ENCODE measurements at regions not wholly inside any gene's neighbourhood (a gene's known extent, or its start where the extent isn't known, plus 50 kb on each side); places are given as distances from the start of the nearest gene placed in this dataset.
"Not testable (repeated sequence)": the region's sequence is repeated elsewhere in the genome, so short reads cannot be mapped to it uniquely, and the experiment has no call there.

DNA sequence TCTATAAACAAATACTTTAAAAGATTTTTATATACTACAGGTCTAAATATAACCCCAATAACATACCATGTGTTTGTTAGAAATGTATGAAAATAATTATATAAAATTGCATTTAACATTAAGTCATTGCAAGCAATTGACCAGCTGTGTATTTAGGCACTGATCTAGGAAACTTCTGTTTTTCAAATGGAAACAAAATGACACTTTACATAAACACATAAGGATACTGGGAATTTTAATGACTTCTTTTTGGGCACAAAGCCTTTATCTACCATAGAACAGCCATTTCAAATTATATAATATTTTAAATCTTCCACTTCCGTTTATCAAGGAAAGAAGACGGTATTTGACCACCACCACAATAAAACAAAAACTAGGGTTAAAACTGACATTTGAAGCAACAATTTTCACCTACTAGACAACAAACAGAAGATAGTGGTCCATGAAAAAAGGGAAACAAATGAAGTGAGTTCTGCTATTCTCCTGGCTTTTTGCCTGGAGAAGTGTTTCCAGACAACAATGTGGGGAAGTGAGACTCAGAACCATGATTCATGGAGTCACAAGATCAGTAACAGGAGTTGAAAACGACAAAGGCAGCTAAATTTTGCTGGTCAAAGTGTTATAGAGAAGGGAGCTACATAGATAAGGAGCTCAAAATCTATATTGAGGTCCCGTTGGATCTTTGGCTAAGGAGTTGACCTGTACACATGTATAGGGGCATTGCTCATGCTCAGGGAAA, 475.1 kb downstream of the TRHDE start:
- H3K4me3 ChIP-seq (ENCODE audit: low read length in 2 of 2), result no peak overlapping the region
- no peaks in the 10 kb centered on the region for H3K36me3 ChIP-seq (ENCODE audit: insufficient read depth, low read length)
- H3K27me3 Mint-ChIP-seq, result no peaks in the 10 kb centered on the region
- no peaks in the 10 kb centered on the region for H3K4me1 ChIP-seq (ENCODE audit: insufficient read depth, low read length)
- peaks cover 0 to 17% (median 12%) of the 10 kb centered on the region in 8 donors for H3K9me3 Mint-ChIP-seq
- H3K27me3 ChIP-seq (ENCODE audit: insufficient read depth, low read length), result no peaks in the 10 kb centered on the region
- H3K27ac ChIP-seq (ENCODE audit: low read depth, low read length), result no peak overlapping the region
- H3K9me3 ChIP-seq (ENCODE audit: control insufficient read depth in 1 of 2, low read length in 2 of 2), result no peaks in the 10 kb centered on the region
- no peaks in the 10 kb centered on the region for H3K36me3 Mint-ChIP-seq
- no peak for DNase-seq
- POLR2A ChIA-PET (ENCODE audit: partially characterized antibody), result no interaction called here
- H3K4me1 Mint-ChIP-seq, result no peaks in the 10 kb centered on the region
- no peak overlapping the region for H3K27ac Mint-ChIP-seq
- intact Hi-C loops (cut with micrococcal nuclease), result no loop called here
- CTCF ChIA-PET (ENCODE audit: partially characterized antibody), result no interaction called here
- no peak overlapping the region for H3K4me3 Mint-ChIP-seq

DNA sequence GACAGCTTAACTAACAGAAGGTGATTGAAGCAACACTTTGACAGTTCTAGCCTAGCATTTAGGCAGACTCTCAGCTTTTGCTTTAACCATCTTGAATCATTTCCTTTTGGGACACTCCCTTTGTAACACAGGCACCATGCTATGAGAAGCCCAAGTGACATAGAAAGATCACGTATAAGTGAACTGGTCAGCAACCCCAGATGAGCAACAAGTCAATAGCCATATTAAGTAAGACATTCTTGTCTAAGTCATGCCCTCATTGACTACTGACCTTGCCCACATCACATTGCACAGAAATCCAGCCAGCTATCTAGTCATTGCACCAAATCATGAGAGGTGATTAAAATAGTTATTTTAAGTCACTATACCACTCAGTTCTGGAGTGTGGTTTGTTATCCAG, 476.8 kb downstream of the TRHDE start:
- DNase-seq, result no peak

GRCh38 chr12:72753571-72753970, 481.4 kb downstream of the TRHDE start:
- POLR2A ChIA-PET (ENCODE audit: partially characterized antibody), result no interaction called here
- Mint-ChIP-seq H3K4me1 (no peaks in the 10 kb centered on the region), H3K27me3 (no peaks in the 10 kb centered on the region)

More for the DNA sequence above, 476.8 kb downstream of the TRHDE start:
- intact Hi-C loops (cut with micrococcal nuclease), result no loop called here
- H3K27me3 Mint-ChIP-seq, result no peaks in the 10 kb centered on the region
- Histone ChIP-seq H3K27ac (ENCODE audit: low read depth, low read length) (no peak overlapping the region), H3K4me3 (ENCODE audit: low read length in 2 of 2) (no peak overlapping the region), H3K36me3 (ENCODE audit: insufficient read depth, low read length) (no peaks in the 10 kb centered on the region), H3K4me1 (ENCODE audit: insufficient read depth, low read length) (no peaks in the 10 kb centered on the region), H3K9me3 (ENCODE audit: control insufficient read depth in 1 of 2, low read length in 2 of 2) (no peaks in the 10 kb centered on the region), H3K27me3 (ENCODE audit: insufficient read depth, low read length) (no peaks in the 10 kb centered on the region)
- H3K4me3 Mint-ChIP-seq, result no peak overlapping the region
- ChIA-PET CTCF (ENCODE audit: partially characterized antibody) (no interaction called here), POLR2A (ENCODE audit: partially characterized antibody) (no interaction called here)
- no peaks in the 10 kb centered on the region for H3K4me1 Mint-ChIP-seq
- peaks cover 0 to 5% (median 3%) of the 10 kb centered on the region in 8 donors for H3K9me3 Mint-ChIP-seq
- no peak overlapping the region for H3K27ac Mint-ChIP-seq
- H3K36me3 Mint-ChIP-seq, result no peaks in the 10 kb centered on the region

GRCh38 chr12:72754026-72754425, 481.9 kb downstream of the TRHDE start:
- intact Hi-C loops (cut with micrococcal nuclease); H3K9me3 ChIP-seq (ENCODE audit: control insufficient read depth in 1 of 2, low read length in 2 of 2); H3K27me3 ChIP-seq (ENCODE audit: insufficient read depth, low read length); CTCF ChIA-PET (ENCODE audit: partially characterized antibody); DNase-seq; H3K4me1 ChIP-seq (ENCODE audit: insufficient read depth, low read length); H3K4me3 Mint-ChIP-seq; H3K27me3 Mint-ChIP-seq; H3K4me1 Mint-ChIP-seq; H3K36me3 Mint-ChIP-seq; H3K27ac Mint-ChIP-seq; H3K27ac ChIP-seq (ENCODE audit: low read depth, low read length); H3K36me3 ChIP-seq (ENCODE audit: insufficient read depth, low read length); H3K4me3 ChIP-seq (ENCODE audit: low read length in 2 of 2); POLR2A ChIA-PET (ENCODE audit: partially characterized antibody): not testable (repeated sequence)
- peaks cover 2 to 30% (median 14%) of the 10 kb centered on the region in 8 donors for H3K9me3 Mint-ChIP-seq

More at GRCh38 chr12:72753571-72753970, 481.4 kb downstream of the TRHDE start:
- CTCF ChIA-PET (ENCODE audit: partially characterized antibody), result no interaction called here
- Mint-ChIP-seq H3K36me3 (no peaks in the 10 kb centered on the region), H3K27ac (no peak overlapping the region), H3K4me3 (no peak overlapping the region), H3K9me3 (peaks cover 2 to 27% (median 12%) of the 10 kb centered on the region in 8 donors)
- Histone ChIP-seq H3K27me3 (ENCODE audit: insufficient read depth, low read length) (no peaks in the 10 kb centered on the region), H3K27ac (ENCODE audit: low read depth, low read length) (no peak overlapping the region), H3K36me3 (ENCODE audit: insufficient read depth, low read length) (no peaks in the 10 kb centered on the region), H3K4me3 (ENCODE audit: low read length in 2 of 2) (no peak overlapping the region), H3K9me3 (ENCODE audit: control insufficient read depth in 1 of 2, low read length in 2 of 2) (peaks cover 0 to 4% of the 10 kb centered on the region in 2 donors), H3K4me1 (ENCODE audit: insufficient read depth, low read length) (no peaks in the 10 kb centered on the region)
- DNase-seq, result no peak
- intact Hi-C loops (cut with micrococcal nuclease), result no loop called here

- Mint-ChIP-seq H3K27me3 (no peaks in the 10 kb centered on the region), H3K9me3 (peaks cover 0 to 7% (median 3%) of the 10 kb centered on the region in 8 donors), H3K36me3 (no peaks in the 10 kb centered on the region), H3K4me3 (no peak overlapping the region), H3K27ac (no peak overlapping the region), H3K4me1 (no peaks in the 10 kb centered on the region)
- DNase-seq, result no peak
- intact Hi-C loops (cut with micrococcal nuclease), result no loop called here
- ChIA-PET CTCF (ENCODE audit: partially characterized antibody) (no interaction called here), POLR2A (ENCODE audit: partially characterized antibody) (no interaction called here)
- no peaks in the 10 kb centered on the region for H3K9me3 ChIP-seq (ENCODE audit: control insufficient read depth in 1 of 2, low read length in 2 of 2)
- H3K27me3 ChIP-seq (ENCODE audit: insufficient read depth, low read length), result no peaks in the 10 kb centered on the region
- H3K4me1 ChIP-seq (ENCODE audit: insufficient read depth, low read length), result no peaks in the 10 kb centered on the region
- H3K27ac ChIP-seq (ENCODE audit: low read depth, low read length), result no peak overlapping the region
- no peaks in the 10 kb centered on the region for H3K36me3 ChIP-seq (ENCODE audit: insufficient read depth, low read length)
- H3K4me3 ChIP-seq (ENCODE audit: low read length in 2 of 2), result no peak overlapping the region
Observed at GRCh38 chr12:72766517-72766916, 494.3 kb downstream of the TRHDE start.

DNA sequence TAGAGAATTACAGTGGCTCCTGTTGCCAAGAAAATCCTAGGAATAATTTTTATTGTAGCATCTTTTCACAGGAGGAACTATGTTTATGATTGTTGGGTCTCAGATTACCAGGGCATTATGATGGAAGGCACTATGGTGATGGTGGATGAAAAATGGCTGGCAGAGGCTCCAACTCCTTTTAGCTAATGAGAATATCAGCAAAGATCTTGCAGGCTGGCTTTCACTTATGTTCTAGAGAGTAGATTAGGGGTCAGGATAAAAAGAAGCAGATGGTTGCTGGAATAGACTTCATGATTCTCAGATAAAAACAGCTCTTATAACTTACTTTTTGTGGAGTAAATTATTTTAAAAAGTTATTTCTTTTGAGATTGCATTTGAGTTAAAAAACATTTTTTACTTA, 501.9 kb downstream of the TRHDE start:
- no peaks in the 10 kb centered on the region for H3K36me3 ChIP-seq (ENCODE audit: insufficient read depth, low read length)
- H3K27ac ChIP-seq (ENCODE audit: low read depth, low read length), result no peak overlapping the region
- no peak overlapping the region for H3K4me3 ChIP-seq (ENCODE audit: low read length in 2 of 2)
- H3K9me3 ChIP-seq (ENCODE audit: control insufficient read depth in 1 of 2, low read length in 2 of 2), result no peaks in the 10 kb centered on the region
- H3K4me1 ChIP-seq (ENCODE audit: insufficient read depth, low read length), result no peaks in the 10 kb centered on the region
- no peaks in the 10 kb centered on the region for H3K36me3 Mint-ChIP-seq
- no peak overlapping the region for H3K27ac Mint-ChIP-seq
- ChIA-PET POLR2A (ENCODE audit: partially characterized antibody) (no interaction called here), CTCF (ENCODE audit: partially characterized antibody) (no interaction called here)
- DNase-seq, result no peak
- H3K4me1 Mint-ChIP-seq, result no peaks in the 10 kb centered on the region
- peaks cover 0 to 4% (median 2%) of the 10 kb centered on the region in 8 donors for H3K9me3 Mint-ChIP-seq
- H3K27me3 Mint-ChIP-seq, result no peaks in the 10 kb centered on the region
- intact Hi-C loops (cut with micrococcal nuclease), result no loop called here
- H3K27me3 ChIP-seq (ENCODE audit: insufficient read depth, low read length), result no peaks in the 10 kb centered on the region
- no peak overlapping the region for H3K4me3 Mint-ChIP-seq

GRCh38 chr12:72777806-72778205, 505.6 kb downstream of the TRHDE start:
- Histone ChIP-seq H3K27me3 (ENCODE audit: insufficient read depth, low read length) (no peaks in the 10 kb centered on the region), H3K9me3 (ENCODE audit: control insufficient read depth in 1 of 2, low read length in 2 of 2) (no peaks in the 10 kb centered on the region), H3K4me1 (ENCODE audit: insufficient read depth, low read length) (no peaks in the 10 kb centered on the region), H3K27ac (ENCODE audit: low read depth, low read length) (no peak overlapping the region), H3K4me3 (ENCODE audit: low read length in 2 of 2) (no peak overlapping the region), H3K36me3 (ENCODE audit: insufficient read depth, low read length) (no peaks in the 10 kb centered on the region)
- POLR2A ChIA-PET (ENCODE audit: partially characterized antibody), result no interaction called here
- no peaks in the 10 kb centered on the region for H3K27me3 Mint-ChIP-seq
- H3K4me3 Mint-ChIP-seq, result no peak overlapping the region
- CTCF ChIA-PET (ENCODE audit: partially characterized antibody), result no interaction called here
- H3K9me3 Mint-ChIP-seq, result peaks cover 0 to 5% (median 2%) of the 10 kb centered on the region in 8 donors
- intact Hi-C loops (cut with micrococcal nuclease), result no loop called here
- no peaks in the 10 kb centered on the region for H3K36me3 Mint-ChIP-seq
- no peaks in the 10 kb centered on the region for H3K4me1 Mint-ChIP-seq
- no peak for DNase-seq
- H3K27ac Mint-ChIP-seq, result no peak overlapping the region

DNA sequence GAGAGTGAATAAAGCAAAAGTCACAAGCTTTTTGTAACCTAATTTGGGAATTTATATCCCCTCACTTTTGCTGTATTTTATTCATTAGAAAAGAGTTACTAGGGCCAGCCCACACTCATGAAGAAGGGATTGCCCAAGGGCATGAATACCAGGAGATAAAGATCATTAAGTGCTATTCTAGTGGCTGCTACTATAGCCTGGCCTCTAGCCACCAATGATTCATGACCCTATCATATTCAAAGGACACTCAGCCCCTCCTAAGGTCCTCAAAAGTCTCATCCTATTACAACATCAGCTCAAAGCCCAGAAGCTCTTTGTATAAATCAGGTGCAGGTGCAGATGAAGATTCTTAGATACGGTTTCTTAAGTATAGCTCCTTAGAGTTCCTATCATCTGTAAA, 518.1 kb downstream of the TRHDE start:
- no peaks in the 10 kb centered on the region for H3K36me3 Mint-ChIP-seq
- Histone ChIP-seq H3K9me3 (ENCODE audit: control insufficient read depth in 1 of 2, low read length in 2 of 2) (no peaks in the 10 kb centered on the region), H3K4me3 (ENCODE audit: low read length in 2 of 2) (no peak overlapping the region), H3K27me3 (ENCODE audit: insufficient read depth, low read length) (no peaks in the 10 kb centered on the region), H3K36me3 (ENCODE audit: insufficient read depth, low read length) (no peaks in the 10 kb centered on the region), H3K4me1 (ENCODE audit: insufficient read depth, low read length) (no peaks in the 10 kb centered on the region), H3K27ac (ENCODE audit: low read depth, low read length) (no peak overlapping the region)
- H3K4me1 Mint-ChIP-seq, result no peaks in the 10 kb centered on the region
- ChIA-PET CTCF (ENCODE audit: partially characterized antibody) (no interaction called here), POLR2A (ENCODE audit: partially characterized antibody) (no interaction called here)
- peaks cover 0 to 11% (median 2%) of the 10 kb centered on the region in 8 donors for H3K9me3 Mint-ChIP-seq
- no peak overlapping the region for H3K4me3 Mint-ChIP-seq
- H3K27ac Mint-ChIP-seq, result no peak overlapping the region
- DNase-seq, result no peak
- H3K27me3 Mint-ChIP-seq, result no peaks in the 10 kb centered on the region
- intact Hi-C loops (cut with micrococcal nuclease), result no loop called here
